Small intestine (tissue), 7 donors: ENCODE measurements at regions not wholly inside any gene's neighbourhood (a gene's known extent, or its start where the extent isn't known, plus 50 kb on each side); places are given as distances from the start of the nearest gene placed in this dataset.
"Not testable (repeated sequence)": the region's sequence is repeated elsewhere in the genome, so short reads cannot be mapped to it uniquely, and the experiment has no call there.

Source experiments
- DNase-seq, 2 donors: peaks; one replicate each; pipeline versions ENCODE4 v3.0.0 to v3.0.0-alpha.2; 2013
- FAIRE-seq: peaks from 2 replicates; lab custom pipeline; 2012; peaks lifted over from hg19 to GRCh38; lab: Jason Lieb, UNC
- H3K27ac ChIP-seq, 3 donors: one replicate each; pipeline ENCODE4 v1.5.1; 2013; ENCODE audit warnings: low read length in 2 of 3, mild to moderate bottlenecking in 2 of 3, control low read depth in 1 of 3, inconsistent platforms in 1 of 3, low read depth in 1 of 3, moderate library complexity in 1 of 3
- H3K27me3 ChIP-seq, 3 donors: one replicate each; pipeline ENCODE4 v1.6.1; 2013; ENCODE audit warnings: low read length in 3 of 3, inconsistent platforms in 1 of 3; ENCODE audit not compliant: control insufficient read depth in 3 of 3, insufficient read depth in 3 of 3
- H3K36me3 ChIP-seq, 3 donors: one replicate each; pipeline ENCODE4 v1.6.1; 2013; ENCODE audit warnings: low read length in 3 of 3, inconsistent platforms in 1 of 3, low read depth in 1 of 3, mild to moderate bottlenecking in 1 of 3, moderate library complexity in 1 of 3; ENCODE audit not compliant: control insufficient read depth in 3 of 3, insufficient read depth in 2 of 3
- H3K4me1 ChIP-seq, 3 donors: one replicate each; pipeline ENCODE4 v1.6.1; 2013; ENCODE audit warnings: low read length in 2 of 3, inconsistent platforms in 1 of 3, low read depth in 1 of 3, mild to moderate bottlenecking in 1 of 3, moderate library complexity in 1 of 3; ENCODE audit not compliant: control insufficient read depth in 3 of 3, insufficient read depth in 2 of 3
- H3K4me3 ChIP-seq, 3 donors: one replicate each; pipeline ENCODE4 v1.5.1; 2013; ENCODE audit warnings: low read length in 3 of 3, control low read depth in 1 of 3, inconsistent platforms in 1 of 3, low read depth in 1 of 3, mild to moderate bottlenecking in 1 of 3, moderate library complexity in 1 of 3
- H3K9me3 ChIP-seq, 2 donors: one replicate each; pipeline ENCODE4 v1.6.1; 2013; ENCODE audit warnings: low read depth in 1 of 2, low read length in 1 of 2; ENCODE audit not compliant: control insufficient read depth in 2 of 2, insufficient read depth in 1 of 2
- WGBS, 3 donors: extraction: QIAGEN DNeasy Blood & Tissue Kit; methylation state at CpG; one replicate each; pipeline ENCODE4 v1.1.7; 2013; 5-methylcytosine and 5-hydroxymethylcytosine counted together
- donor health status: healthy with polysubstance abuse.
- donor health status: control.
- donor health status: control.
- donor health status: Bipolar disorder and iron deficiency.
- donor health status: healthy.

DNA sequence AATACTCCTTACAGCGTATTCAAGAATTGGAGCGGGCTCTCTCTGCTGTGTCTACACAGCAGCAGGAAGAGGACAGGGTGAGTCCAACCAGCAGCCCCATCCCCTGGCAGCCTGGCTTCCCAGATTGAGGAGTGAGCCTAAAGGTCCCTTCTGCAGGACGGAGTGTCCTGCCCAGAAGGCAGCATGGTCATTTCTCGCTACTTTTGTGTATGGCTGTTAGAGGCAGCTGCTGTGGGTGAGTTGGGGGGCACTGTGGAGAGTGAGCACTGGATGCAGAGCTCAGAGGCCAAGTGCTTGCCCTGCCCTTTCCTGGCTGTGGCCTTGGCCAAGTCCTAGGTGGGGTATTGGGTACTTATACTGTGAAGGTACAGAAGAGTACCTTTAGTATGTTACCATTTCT, 62.3 kb upstream of the UBE2Q2 start:
- not testable (repeated sequence) for H3K4me1 ChIP-seq, H3K9me3 ChIP-seq, DNase-seq, FAIRE-seq, H3K36me3 ChIP-seq, H3K27ac ChIP-seq, H3K4me3 ChIP-seq, H3K27me3 ChIP-seq
- 93 to 96% (median 93%) methylated on average over 4 of the region's 4 CpGs for WGBS, 3 donors

DNA sequence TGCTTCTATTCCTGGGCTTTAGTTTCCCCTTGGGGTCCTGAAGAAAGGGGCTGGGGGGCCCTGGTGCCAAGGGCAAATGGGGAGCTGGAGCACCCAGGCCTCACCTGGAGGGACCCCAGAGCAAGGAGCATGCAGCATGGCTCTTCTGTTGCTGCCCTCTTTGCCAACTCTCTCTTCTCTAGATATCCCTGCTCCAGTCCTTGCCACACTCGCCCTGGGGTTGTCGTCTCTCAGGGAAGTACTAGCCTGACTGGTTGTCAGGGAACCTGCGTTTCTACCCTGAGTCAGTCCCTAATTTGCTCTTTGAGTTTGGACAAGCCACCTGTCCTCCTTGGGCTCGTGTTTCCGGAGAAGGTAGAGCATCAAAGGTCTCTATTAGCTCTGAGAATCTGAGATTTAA, 63.7 kb upstream of the UBE2Q2 start:
- H3K9me3 ChIP-seq, result no peaks in the 10 kb centered on the region
- no peak overlapping the region for H3K27ac ChIP-seq
- DNase-seq (no peak), FAIRE-seq (no peak)
- H3K36me3 ChIP-seq, result no peaks in the 10 kb centered on the region
- peaks cover 0 to 2% (median 0%) of the 10 kb centered on the region in 3 donors for H3K27me3 ChIP-seq
- WGBS, 3 donors, result 77 to 84% (median 83%) methylated on average over 5 of the region's 5 CpGs
- no peaks in the 10 kb centered on the region for H3K4me1 ChIP-seq
- no peak overlapping the region for H3K4me3 ChIP-seq

DNA sequence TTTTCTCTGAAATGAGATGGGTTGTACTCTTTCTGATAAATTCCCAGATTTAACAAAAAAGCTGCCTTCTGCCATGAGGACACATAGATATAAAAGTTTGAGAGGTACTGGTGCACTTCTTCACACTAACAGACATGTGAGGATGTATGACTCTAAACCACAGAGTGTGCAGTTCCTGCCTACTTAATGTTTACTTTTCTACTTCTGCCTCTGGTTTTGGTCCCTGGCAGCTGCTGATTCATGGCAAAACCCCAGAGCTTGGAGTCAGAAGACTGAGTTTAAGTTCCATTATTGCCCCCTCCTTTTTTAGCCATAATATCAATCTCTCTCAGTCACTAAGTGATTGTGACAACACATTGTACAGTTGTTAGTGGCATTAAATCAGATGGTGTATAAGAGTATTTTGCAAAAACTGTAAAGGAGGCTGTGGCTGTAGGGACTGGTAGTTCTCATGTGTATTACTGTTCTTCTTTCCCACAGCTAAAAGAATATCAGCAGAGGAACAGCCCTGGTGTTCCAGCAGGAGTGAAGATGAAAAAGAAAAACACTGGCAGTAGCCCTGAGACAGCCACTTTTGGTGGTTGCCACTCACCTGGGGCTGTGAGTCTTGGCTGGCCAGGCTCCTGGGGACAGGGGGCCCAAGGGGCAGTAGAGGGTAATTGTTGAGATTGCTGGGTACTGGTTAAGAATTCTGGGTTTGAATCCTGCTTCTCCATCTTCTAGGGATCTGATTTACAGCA, 64.4 kb upstream of the CSPG4 start:
- not testable (repeated sequence) for DNase-seq, FAIRE-seq, H3K9me3 ChIP-seq, H3K27ac ChIP-seq, H3K27me3 ChIP-seq, H3K36me3 ChIP-seq, H3K4me3 ChIP-seq, H3K4me1 ChIP-seq

DNA sequence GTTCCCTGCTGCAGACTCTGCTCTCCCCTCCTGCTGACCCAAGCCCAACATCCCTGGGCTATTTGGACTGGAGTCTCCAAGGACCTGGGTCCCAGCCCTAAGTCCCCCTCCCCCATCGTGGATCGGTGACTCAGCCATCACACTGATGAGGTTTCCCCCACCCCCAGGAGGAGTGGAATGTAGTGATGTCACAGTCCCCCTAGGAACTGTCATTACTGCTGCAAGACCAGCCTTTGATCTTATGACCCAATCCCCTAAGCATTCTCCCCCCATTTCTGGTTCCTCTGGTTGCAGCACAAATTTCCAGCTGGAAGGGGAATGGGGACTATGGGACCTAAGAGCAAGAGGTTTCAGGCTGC, 63.4 kb upstream of the CSPG4 start:
- Histone ChIP-seq H3K4me1 (no peaks in the 10 kb centered on the region), H3K4me3 (no peak overlapping the region), H3K9me3 (no peaks in the 10 kb centered on the region), H3K36me3 (no peaks in the 10 kb centered on the region), H3K27ac (no peak overlapping the region), H3K27me3 (peaks cover 0 to 1% (median 0%) of the 10 kb centered on the region in 3 donors)
- FAIRE-seq (no peak), DNase-seq (no peak)
- WGBS, 3 donors, result 39 to 51% (median 47%) methylated on average over 2 of the region's 2 CpGs

DNA sequence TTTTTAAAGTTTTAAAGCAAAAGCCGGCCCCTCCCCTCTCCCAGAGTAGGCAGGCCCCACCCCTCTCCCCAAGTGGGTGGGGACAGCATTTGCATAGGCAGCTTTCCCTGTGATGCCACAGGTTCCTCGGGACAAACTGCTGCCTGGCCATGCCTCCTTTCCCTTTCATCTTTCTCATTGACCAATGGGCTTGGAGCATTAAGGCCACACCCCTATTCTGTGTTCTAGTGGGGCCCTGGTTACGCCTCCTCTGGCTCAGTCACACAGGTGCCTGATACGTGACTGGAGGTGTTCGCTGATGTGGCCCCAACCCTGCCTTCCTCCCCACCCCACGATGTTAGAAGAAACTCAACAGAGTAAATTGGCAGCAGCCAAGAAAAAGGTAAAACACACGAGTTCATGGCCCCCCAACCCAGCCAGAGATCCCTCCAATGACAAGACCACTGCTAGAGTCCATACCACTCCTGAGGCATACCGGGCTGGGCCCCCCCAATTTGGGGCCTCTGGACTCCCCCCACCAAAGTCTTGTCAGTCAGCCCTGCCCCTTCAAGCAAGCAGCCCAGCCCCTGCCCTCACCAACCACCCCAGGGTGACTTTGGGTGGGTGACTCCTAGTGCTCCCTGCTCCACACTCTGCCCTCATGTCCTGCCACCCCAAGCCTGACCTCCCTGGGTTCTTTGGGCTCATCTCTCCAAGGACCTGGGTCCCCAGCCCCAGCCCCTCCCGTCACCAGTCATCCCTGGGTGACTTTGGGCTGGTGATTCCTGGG, 62.8 kb upstream of the CSPG4 start:
- WGBS, 3 donors, result 45 to 75% (median 62%) methylated on average over 9 of the region's 9 CpGs
- no peaks in the 10 kb centered on the region for H3K4me1 ChIP-seq
- H3K27ac ChIP-seq, result no peak overlapping the region
- no peak overlapping the region for H3K4me3 ChIP-seq
- DNase-seq, result peak in 1 of 2 donors; percentile 40
- H3K27me3 ChIP-seq, result no peaks in the 10 kb centered on the region
- no peaks in the 10 kb centered on the region for H3K36me3 ChIP-seq
- FAIRE-seq, result no peak
- no peaks in the 10 kb centered on the region for H3K9me3 ChIP-seq

DNA sequence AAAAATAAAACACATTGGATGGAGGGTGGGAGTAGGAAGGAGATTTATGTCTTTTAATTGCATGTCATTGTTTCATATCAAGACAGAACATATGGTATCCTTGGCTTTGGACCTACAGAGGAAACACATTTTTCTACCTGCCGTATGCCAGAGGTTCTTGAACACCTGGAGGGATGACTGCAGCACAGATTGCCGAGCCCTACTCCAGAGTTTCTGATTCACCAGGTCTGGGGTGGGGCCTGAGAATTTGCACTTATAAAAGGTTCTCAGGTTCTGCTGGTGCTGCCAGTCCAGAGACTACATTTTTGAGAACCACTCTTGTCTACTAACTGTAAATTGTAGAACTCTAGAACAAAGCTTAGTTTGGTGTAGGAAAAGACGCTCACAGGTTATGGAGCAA, 61.3 kb upstream of the CSPG4 start:
- H3K27ac ChIP-seq, H3K9me3 ChIP-seq, DNase-seq, H3K36me3 ChIP-seq, H3K4me3 ChIP-seq, H3K4me1 ChIP-seq, FAIRE-seq, H3K27me3 ChIP-seq: not testable (repeated sequence)
- WGBS, 3 donors, result 46 to 76% (median 67%) methylated on average over 2 of the region's 3 CpGs

DNA sequence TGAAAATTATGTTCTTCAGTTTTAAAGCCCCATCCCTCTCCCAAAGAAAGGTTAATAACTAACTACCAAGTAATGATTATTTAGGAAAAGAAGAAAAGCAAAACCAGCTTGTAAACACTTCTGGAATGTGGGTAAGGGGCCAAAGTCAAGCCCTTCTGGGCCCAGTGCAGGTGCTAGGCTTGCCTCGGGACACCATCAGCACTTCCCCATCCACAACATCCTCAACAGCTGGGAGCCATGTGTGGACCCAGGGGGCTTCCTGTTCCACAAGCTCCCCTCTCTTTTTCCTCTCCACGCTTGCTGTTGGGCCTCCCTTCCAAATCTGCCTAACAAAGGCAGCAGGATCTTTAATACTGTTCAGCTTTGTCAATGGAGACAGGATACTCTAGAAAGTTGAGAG, 58.4 kb upstream of the CSPG4 start:
- H3K27me3 ChIP-seq, FAIRE-seq, H3K4me3 ChIP-seq, H3K36me3 ChIP-seq, H3K9me3 ChIP-seq, DNase-seq, H3K27ac ChIP-seq, H3K4me1 ChIP-seq: not testable (repeated sequence)
- 39 to 56% (median 50%) methylated on average over 2 of the region's 2 CpGs for WGBS, 3 donors

DNA sequence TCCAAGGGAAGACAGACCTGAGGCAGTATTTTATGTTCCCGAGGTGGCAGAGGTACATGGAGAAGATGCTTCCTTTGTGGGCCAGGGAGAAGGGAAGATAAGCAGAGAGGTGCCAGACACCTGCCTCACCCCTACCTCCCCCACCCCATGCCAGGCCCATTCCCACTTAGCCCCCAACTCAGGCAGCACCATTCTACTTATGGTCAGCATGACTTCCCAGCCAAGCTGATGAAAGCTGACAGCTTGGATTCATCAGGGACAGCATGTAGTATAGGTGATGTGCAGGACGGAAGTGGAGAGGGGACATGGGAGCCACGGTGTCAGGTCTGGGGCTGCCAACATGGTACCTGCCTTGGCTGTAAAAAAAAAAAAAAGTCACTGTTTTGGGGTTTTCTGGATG, 57.5 kb upstream of the CSPG4 start:
- WGBS, 3 donors, result 65 to 82% (median 75%) methylated on average over 3 of the region's 3 CpGs
- H3K4me1 ChIP-seq, result no peaks in the 10 kb centered on the region

More for the DNA sequence above, 57.5 kb upstream of the CSPG4 start:
- H3K27ac ChIP-seq, result no peak overlapping the region
- no peaks in the 10 kb centered on the region for H3K36me3 ChIP-seq
- H3K9me3 ChIP-seq, result no peaks in the 10 kb centered on the region
- no peak for DNase-seq
- no peak overlapping the region for H3K4me3 ChIP-seq
- no peak for FAIRE-seq
- H3K27me3 ChIP-seq, result no peaks in the 10 kb centered on the region
